GM12878 (cell line): ENCODE measurements at regions not wholly inside any gene's neighbourhood (a gene's known extent, or its start where the extent isn't known, plus 50 kb on each side); places are given as distances from the start of the nearest gene placed in this dataset.

Source experiments
- ATAC-seq: fragments of 200-7000 bp; cut with Tn5 transposase; 3 replicates; pipeline ENCODE4 v1.9.1; 2020; ENCODE audit warnings: mild to moderate bottlenecking, moderate library complexity
- BruUV-seq: library from RNA; stranded (reverse); fragments of 400-500 nt; replicated peaks from 2 replicates; lab custom pipeline; 2021; lab: Mats Ljungman, UMichigan
- CTCF ChIA-PET: fragments of 300-600 bp; sonication (Branson Sonifier 250); formaldehyde crosslinking; extraction: SDS; loops from one replicate; lab custom pipeline; 2021; ENCODE audit warnings: inconsistent platforms; lab: Yijun Ruan, JAX
- POLR2A ChIA-PET: fragments of 350-600 bp; formaldehyde crosslinking; extraction: SDS; loops from one replicate; lab custom pipeline; 2021; ENCODE audit warnings: inconsistent platforms; lab: Charles Lee
- RAD21 ChIA-PET: fragments of 300-600 bp; sonication (Branson Sonifier 250); formaldehyde crosslinking; loops from one replicate; lab custom pipeline; 2023; ENCODE audit warnings: antibody characterized with exemption; ENCODE audit not compliant: unreplicated experiment; lab: Charles Lee
- SMC1A ChIA-PET: fragments of 300-600 bp; sonication (Branson Sonifier 250); formaldehyde crosslinking; loops from one replicate; lab custom pipeline; 2023; ENCODE audit not compliant: unreplicated experiment, uncharacterized antibody; lab: Charles Lee
- DNase-seq: peaks from one replicate; pipeline ENCODE4 v3.0.0-alpha.2; 2011; ENCODE audit warnings: low read depth, low spot score
- FAIRE-seq: peaks from 3 replicates; lab custom pipeline; 2011; peaks lifted over from hg19 to GRCh38; lab: Jason Lieb, UNC
- H2AFZ ChIP-seq: 2 replicates; pipeline ENCODE4 v1.6.0; 2011; ENCODE audit warnings: low read depth, low read length, control low read depth; ENCODE audit not compliant: control insufficient read depth
- H3K27ac ChIP-seq: 2 replicates; pipeline ENCODE4 v1.5.1; 2011; ENCODE audit warnings: control low read depth; ENCODE audit not compliant: control insufficient read depth, insufficient read depth
- H3K27me3 ChIP-seq, 2 experiments: replicated peaks in 1 of 2; 2 replicates each; pipeline versions ENCODE4 v1.6.0 to v1.6.1; 2011; ENCODE audit warnings: low read length in 1 of 2; ENCODE audit not compliant: control insufficient read depth in 2 of 2, insufficient read depth in 2 of 2
- H3K36me3 ChIP-seq, 2 experiments: 2 replicates each; pipeline ENCODE4 v1.5.1; 2011; ENCODE audit warnings: low read length in 1 of 2; ENCODE audit not compliant: control insufficient read depth in 2 of 2, insufficient read depth in 2 of 2
- H3K4me1 ChIP-seq: 2 replicates; pipeline ENCODE4 v1.6.1; 2011; ENCODE audit warnings: mild to moderate bottlenecking, low read length, moderate library complexity, mixed read lengths; ENCODE audit not compliant: control insufficient read depth, insufficient read depth
- H3K4me2 ChIP-seq: 2 replicates; pipeline ENCODE4 v1.6.0; 2011; ENCODE audit warnings: control low read depth; ENCODE audit not compliant: control insufficient read depth, insufficient read depth
- H3K4me3 ChIP-seq: fragments of 200-600 bp; sonication (generic); 2 replicates; pipeline ENCODE4 v1.5.1; 2016
- H3K79me2 ChIP-seq: 2 replicates; pipeline ENCODE4 v1.6.0; 2011; ENCODE audit warnings: low read length; ENCODE audit not compliant: control insufficient read depth, insufficient read depth
- H3K9ac ChIP-seq: 2 replicates; pipeline ENCODE4 v1.8.0; 2011; ENCODE audit warnings: low read length, control low read depth, mixed read lengths; ENCODE audit not compliant: control insufficient read depth, insufficient read depth
- H3K9me3 ChIP-seq: replicated peaks from 3 replicates; pipeline ENCODE4 v1.5.1; 2011; ENCODE audit warnings: mild to moderate bottlenecking, low read length; ENCODE audit not compliant: control insufficient read depth, insufficient read depth
- H4K20me1 ChIP-seq: 2 replicates; pipeline ENCODE4 v1.6.0; 2011; ENCODE audit not compliant: control insufficient read depth, insufficient read depth
- CHD2 ChIP-seq: IDR thresholded peaks from 2 replicates; pipeline ENCODE4 v1.6.1; 2011; ENCODE audit warnings: low read depth, low read length, improper control_type of control experiment, borderline replicate concordance
- EED ChIP-seq: sonication (generic); IDR thresholded peaks from 2 replicates; pipeline ENCODE4 v1.6.1; 2016; ENCODE audit warnings: antibody characterized with exemption, low read depth
- EGR1 ChIP-seq, 2 experiments: IDR thresholded peaks; 1 replicate in 1 of 2; 2 replicates in 1 of 2; pipeline ENCODE4 v1.6.1; 2011 to 2012; ENCODE audit warnings: low read depth in 2 of 2, low read length in 2 of 2, borderline replicate concordance in 1 of 2, mild to moderate bottlenecking in 1 of 2, moderate library complexity in 1 of 2
- MEF2B ChIP-seq: fragments of 450-650 bp; IDR thresholded peaks from 2 replicates; pipeline ENCODE4 v1.6.1; 2018; ENCODE audit warnings: mild to moderate bottlenecking, moderate library complexity; ENCODE audit not compliant: partially characterized antibody, poor library complexity, severe bottlenecking
- POLR2AphosphoS2 ChIP-seq: IDR thresholded peaks from 2 replicates; pipeline ENCODE4 v1.6.1; 2011; ENCODE audit warnings: low read depth, mild to moderate bottlenecking, low read length, improper control_type of control experiment, moderate library complexity
- SMAD1 ChIP-seq: fragments of 450-650 bp; IDR thresholded peaks from 2 replicates; pipeline ENCODE4 v1.6.1; 2018; ENCODE audit warnings: mild to moderate bottlenecking, low read depth; ENCODE audit not compliant: partially characterized antibody
- ZNF207 ChIP-seq: fragments of 450-650 bp; IDR thresholded peaks from 2 replicates; pipeline ENCODE4 v1.6.1; 2014; ENCODE audit warnings: antibody characterized with exemption, mild to moderate bottlenecking, borderline replicate concordance
- WGBS: methylation state at CpG from one replicate; pipeline ENCODE4 v1.1.6; 2016; ENCODE audit warnings: low lambda C conversion rate; ENCODE audit not compliant: insufficient replicate concordance, insufficient coverage; ENCODE audit errors: missing lambda C conversion rate; 5-methylcytosine and 5-hydroxymethylcytosine counted together
- in situ Hi-C: fragments of 300-500 bp; cut with MboI; formaldehyde crosslinking; loops from 9 replicates; pipeline ENCODE4 v1.14.3; 2018; ENCODE audit warnings: mixed read lengths
- intact Hi-C: fragments of 100-400 bp; cut with micrococcal nuclease; formaldehyde crosslinking; loops from one replicate; pipeline ENCODE4 v1.14.2; 2022; ENCODE audit not compliant: unreplicated experiment
- TF ChIP-seq, protein P1 (sequence below): IDR thresholded peaks from 2 replicates; pipeline ENCODE4 v1.6.1; 2011; ENCODE audit warnings: borderline replicate concordance, low read depth, mild to moderate bottlenecking, moderate library complexity, low read length; ENCODE audit not compliant: insufficient read depth, poor library complexity, severe bottlenecking
- TF ChIP-seq, protein P2 (sequence below): IDR thresholded peaks from 2 replicates; pipeline ENCODE4 v1.6.1; 2011; ENCODE audit warnings: low read depth, mild to moderate bottlenecking, low read length, moderate library complexity, borderline replicate concordance; ENCODE audit errors: extremely low read depth

DNA sequence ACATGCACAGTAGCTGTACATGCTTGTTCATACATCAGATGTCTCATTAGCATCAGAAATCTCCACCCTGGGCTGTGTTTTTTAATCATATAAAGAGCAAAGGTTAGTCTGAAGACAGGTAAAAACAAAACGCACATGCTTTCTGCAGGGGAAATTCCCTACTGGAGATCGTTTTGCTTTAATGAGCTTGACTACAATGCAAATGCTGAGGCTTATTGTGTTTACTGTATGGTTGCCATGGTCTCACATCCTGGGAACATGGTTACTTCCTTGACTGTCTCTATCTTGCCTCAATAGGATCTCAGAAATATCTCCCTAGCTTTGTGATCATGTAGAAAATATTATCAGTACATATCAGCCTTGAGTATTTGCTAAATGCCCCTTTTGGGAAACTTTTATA is 336.5 kb upstream of the TFPI start:
- H3K9me3 ChIP-seq: no peaks in the 10 kb centered on the region
- in situ Hi-C loops: no loop called here
- H4K20me1 ChIP-seq: no peaks in the 10 kb centered on the region
- CTCF ChIA-PET: no interaction called here
- SMC1A ChIA-PET: no interaction called here
- no peak overlapping the region for H2AFZ ChIP-seq
- no peak overlapping the region for H3K4me3 ChIP-seq
- H3K4me2 ChIP-seq: no peak overlapping the region
- DNase-seq (no peak), ATAC-seq (no peak; the same call in 2 of the 3 replicates), FAIRE-seq (no peak)
- H3K27me3 ChIP-seq: no peaks in the 10 kb centered on the region
- TF ChIP-seq POLR2AphosphoS2: no peak
- TF ChIP-seq, protein P1, sequence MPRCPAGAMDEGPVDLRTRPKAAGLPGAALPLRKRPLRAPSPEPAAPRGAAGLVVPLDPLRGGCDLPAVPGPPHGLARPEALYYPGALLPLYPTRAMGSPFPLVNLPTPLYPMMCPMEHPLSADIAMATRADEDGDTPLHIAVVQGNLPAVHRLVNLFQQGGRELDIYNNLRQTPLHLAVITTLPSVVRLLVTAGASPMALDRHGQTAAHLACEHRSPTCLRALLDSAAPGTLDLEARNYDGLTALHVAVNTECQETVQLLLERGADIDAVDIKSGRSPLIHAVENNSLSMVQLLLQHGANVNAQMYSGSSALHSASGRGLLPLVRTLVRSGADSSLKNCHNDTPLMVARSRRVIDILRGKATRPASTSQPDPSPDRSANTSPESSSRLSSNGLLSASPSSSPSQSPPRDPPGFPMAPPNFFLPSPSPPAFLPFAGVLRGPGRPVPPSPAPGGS: no peak
- TF ChIP-seq EGR1 (IDR thresholded peaks at IDR 0.05; ENCODE audit: borderline replicate concordance in 1 of 2, low read depth in 2 of 2, low read length in 2 of 2): no peak
- TF ChIP-seq ZNF207: no peak
- TF ChIP-seq CHD2: no peak
- TF ChIP-seq, protein P2, sequence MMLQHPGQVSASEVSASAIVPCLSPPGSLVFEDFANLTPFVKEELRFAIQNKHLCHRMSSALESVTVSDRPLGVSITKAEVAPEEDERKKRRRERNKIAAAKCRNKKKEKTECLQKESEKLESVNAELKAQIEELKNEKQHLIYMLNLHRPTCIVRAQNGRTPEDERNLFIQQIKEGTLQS: no peak
- TF ChIP-seq EED: no peak
- no peak for TF ChIP-seq SMAD1
- TF ChIP-seq MEF2B: no peak
- POLR2A ChIA-PET: no interaction called here
- H3K27ac ChIP-seq: no peak overlapping the region
- no peak overlapping the region for H3K9ac ChIP-seq
- H3K4me1 ChIP-seq: no peaks in the 10 kb centered on the region
- H3K79me2 ChIP-seq: no peaks in the 10 kb centered on the region
- 26% methylated on average over 2 of the region's 2 CpGs for WGBS
- intact Hi-C loops: no loop called here
- RAD21 ChIA-PET: no interaction called here
- no TSS peak for BruUV-seq
- no peaks in the 10 kb centered on the region for H3K36me3 ChIP-seq
